ENCODE measurements at regions not wholly inside any gene's neighbourhood (a gene's known extent, or its start where the extent isn't known, plus 50 kb on each side); places are given as distances from the start of the nearest gene placed in this dataset.

DNA sequence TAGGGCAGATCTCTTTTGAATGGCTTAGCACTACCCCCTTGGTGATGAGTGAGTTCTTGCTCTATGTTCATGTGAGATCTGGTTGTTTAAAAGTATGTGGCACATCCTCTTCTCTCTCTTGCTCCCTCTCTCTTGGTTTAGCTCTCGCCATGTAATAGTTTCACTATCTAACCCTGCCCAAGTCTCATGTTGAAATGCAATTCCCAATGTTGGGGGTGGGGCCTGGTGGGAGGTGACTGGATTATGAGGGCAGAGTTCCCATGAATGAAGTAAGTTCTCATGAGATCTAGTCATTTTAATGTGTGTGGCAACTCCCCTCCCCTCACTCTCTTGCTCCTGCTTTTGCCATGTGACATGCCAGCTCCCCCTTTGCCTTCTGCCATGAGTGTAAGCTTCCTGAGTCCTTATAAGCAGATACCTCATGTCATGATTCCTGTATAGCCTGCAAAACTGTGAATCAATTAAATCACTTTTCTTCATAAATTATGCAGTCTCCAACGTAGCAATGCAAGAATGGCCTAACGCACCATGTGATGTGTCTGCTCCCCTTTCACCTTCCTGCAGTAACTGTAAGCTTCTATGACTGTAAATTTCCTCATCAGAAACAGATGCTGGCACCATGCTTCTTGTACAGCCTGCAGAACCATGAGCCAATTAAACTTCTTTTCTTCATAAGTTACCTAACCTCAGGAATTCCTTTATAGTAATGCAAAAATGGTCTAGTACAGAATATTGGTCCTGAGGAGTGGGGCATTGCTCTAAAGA lies 74.8 kb upstream of the KCNH8 start:
- 72% methylated on average over 3 of the region's 3 CpGs for WGBS
- Histone ChIP-seq H3K27ac (ENCODE audit: low read depth in 1 of 2, low read length in 2 of 2) (no peak overlapping the region), H3K36me3 (ENCODE audit: control insufficient read depth in 4 of 4, insufficient read depth in 3 of 4, low read depth in 1 of 4, low read length in 3 of 4) (no peaks in the 10 kb centered on the region), H3K4me1 (ENCODE audit: control insufficient read depth in 4 of 4, insufficient read depth in 4 of 4, low read length in 3 of 4) (no peaks in the 10 kb centered on the region), H3K9ac (ENCODE audit: low read depth in 1 of 2, low read length in 2 of 2) (no peak overlapping the region), H3K4me3 (ENCODE audit: low read depth in 1 of 3, low read length in 3 of 3) (no peak overlapping the region), H3K27me3 (ENCODE audit: control insufficient read depth in 4 of 4, insufficient read depth in 4 of 4, low read length in 3 of 4) (no peaks in the 10 kb centered on the region), H3K9me3 (ENCODE audit: control insufficient read depth in 4 of 4, low read length in 3 of 4) (no peaks in the 10 kb centered on the region)
- TF ChIP-seq TAF1 (conservative IDR thresholded peaks at IDR 0.05) (no peak), FOXA1 (IDR thresholded peaks at IDR 0.05) (no peak), RAD21 (IDR thresholded peaks at IDR 0.05) (no peak), RXRA (IDR thresholded peaks at IDR 0.05) (no peak), JUND (IDR thresholded peaks at IDR 0.05) (no peak), EGR1 (IDR thresholded peaks at IDR 0.05; ENCODE audit: low read depth in 2 of 2) (no peak), GABPA (IDR thresholded peaks at IDR 0.05 in 1 of 2, conservative IDR thresholded peaks at IDR 0.05 in 1 of 2) (no peak), FOXA2 (IDR thresholded peaks at IDR 0.05) (no peak), SP1 (IDR thresholded peaks at IDR 0.05) (no peak), NR2F2 (IDR thresholded peaks at IDR 0.05) (no peak)
- TF ChIP-seq, protein P1, sequence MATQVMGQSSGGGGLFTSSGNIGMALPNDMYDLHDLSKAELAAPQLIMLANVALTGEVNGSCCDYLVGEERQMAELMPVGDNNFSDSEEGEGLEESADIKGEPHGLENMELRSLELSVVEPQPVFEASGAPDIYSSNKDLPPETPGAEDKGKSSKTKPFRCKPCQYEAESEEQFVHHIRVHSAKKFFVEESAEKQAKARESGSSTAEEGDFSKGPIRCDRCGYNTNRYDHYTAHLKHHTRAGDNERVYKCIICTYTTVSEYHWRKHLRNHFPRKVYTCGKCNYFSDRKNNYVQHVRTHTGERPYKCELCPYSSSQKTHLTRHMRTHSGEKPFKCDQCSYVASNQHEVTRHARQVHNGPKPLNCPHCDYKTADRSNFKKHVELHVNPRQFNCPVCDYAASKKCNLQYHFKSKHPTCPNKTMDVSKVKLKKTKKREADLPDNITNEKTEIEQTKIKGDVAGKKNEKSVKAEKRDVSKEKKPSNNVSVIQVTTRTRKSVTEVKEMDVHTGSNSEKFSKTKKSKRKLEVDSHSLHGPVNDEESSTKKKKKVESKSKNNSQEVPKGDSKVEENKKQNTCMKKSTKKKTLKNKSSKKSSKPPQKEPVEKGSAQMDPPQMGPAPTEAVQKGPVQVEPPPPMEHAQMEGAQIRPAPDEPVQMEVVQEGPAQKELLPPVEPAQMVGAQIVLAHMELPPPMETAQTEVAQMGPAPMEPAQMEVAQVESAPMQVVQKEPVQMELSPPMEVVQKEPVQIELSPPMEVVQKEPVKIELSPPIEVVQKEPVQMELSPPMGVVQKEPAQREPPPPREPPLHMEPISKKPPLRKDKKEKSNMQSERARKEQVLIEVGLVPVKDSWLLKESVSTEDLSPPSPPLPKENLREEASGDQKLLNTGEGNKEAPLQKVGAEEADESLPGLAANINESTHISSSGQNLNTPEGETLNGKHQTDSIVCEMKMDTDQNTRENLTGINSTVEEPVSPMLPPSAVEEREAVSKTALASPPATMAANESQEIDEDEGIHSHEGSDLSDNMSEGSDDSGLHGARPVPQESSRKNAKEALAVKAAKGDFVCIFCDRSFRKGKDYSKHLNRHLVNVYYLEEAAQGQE (IDR thresholded peaks at IDR 0.05) = no peak
- TF ChIP-seq, protein P2, sequence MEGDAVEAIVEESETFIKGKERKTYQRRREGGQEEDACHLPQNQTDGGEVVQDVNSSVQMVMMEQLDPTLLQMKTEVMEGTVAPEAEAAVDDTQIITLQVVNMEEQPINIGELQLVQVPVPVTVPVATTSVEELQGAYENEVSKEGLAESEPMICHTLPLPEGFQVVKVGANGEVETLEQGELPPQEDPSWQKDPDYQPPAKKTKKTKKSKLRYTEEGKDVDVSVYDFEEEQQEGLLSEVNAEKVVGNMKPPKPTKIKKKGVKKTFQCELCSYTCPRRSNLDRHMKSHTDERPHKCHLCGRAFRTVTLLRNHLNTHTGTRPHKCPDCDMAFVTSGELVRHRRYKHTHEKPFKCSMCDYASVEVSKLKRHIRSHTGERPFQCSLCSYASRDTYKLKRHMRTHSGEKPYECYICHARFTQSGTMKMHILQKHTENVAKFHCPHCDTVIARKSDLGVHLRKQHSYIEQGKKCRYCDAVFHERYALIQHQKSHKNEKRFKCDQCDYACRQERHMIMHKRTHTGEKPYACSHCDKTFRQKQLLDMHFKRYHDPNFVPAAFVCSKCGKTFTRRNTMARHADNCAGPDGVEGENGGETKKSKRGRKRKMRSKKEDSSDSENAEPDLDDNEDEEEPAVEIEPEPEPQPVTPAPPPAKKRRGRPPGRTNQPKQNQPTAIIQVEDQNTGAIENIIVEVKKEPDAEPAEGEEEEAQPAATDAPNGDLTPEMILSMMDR (IDR thresholded peaks at IDR 0.05; ENCODE audit: low read depth, low read length, missing input control) = no peak
- TF ChIP-seq, protein P3, sequence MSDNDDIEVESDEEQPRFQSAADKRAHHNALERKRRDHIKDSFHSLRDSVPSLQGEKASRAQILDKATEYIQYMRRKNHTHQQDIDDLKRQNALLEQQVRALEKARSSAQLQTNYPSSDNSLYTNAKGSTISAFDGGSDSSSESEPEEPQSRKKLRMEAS (IDR thresholded peaks at IDR 0.05) = no peak
- TF ChIP-seq, protein P4, sequence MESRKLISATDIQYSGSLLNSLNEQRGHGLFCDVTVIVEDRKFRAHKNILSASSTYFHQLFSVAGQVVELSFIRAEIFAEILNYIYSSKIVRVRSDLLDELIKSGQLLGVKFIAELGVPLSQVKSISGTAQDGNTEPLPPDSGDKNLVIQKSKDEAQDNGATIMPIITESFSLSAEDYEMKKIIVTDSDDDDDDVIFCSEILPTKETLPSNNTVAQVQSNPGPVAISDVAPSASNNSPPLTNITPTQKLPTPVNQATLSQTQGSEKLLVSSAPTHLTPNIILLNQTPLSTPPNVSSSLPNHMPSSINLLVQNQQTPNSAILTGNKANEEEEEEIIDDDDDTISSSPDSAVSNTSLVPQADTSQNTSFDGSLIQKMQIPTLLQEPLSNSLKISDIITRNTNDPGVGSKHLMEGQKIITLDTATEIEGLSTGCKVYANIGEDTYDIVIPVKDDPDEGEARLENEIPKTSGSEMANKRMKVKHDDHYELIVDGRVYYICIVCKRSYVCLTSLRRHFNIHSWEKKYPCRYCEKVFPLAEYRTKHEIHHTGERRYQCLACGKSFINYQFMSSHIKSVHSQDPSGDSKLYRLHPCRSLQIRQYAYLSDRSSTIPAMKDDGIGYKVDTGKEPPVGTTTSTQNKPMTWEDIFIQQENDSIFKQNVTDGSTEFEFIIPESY (IDR thresholded peaks at IDR 0.05) = no peak
- TF ChIP-seq, protein P5, sequence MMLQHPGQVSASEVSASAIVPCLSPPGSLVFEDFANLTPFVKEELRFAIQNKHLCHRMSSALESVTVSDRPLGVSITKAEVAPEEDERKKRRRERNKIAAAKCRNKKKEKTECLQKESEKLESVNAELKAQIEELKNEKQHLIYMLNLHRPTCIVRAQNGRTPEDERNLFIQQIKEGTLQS (IDR thresholded peaks at IDR 0.05) = no peak
- DNase-seq (ENCODE audit: low spot score) = no peak

All from liver (tissue), 8 donors.